Thyroid gland (tissue), 4 donors: ENCODE measurements at regions not wholly inside any gene's neighbourhood (a gene's known extent, or its start where the extent isn't known, plus 50 kb on each side); places are given as distances from the start of the nearest gene placed in this dataset.

Experiments
- DNase-seq, 2 donors: peaks; one replicate each; pipeline ENCODE4 v3.0.0-alpha.2; 2019
- H3K27ac ChIP-seq, 3 donors: fragments of 200-600 bp; sonication (generic); 1 replicate in 2 of 3; 2 replicates in 1 of 3; pipeline ENCODE4 v1.5.1; 2016 to 2019; ENCODE audit warnings: mild to moderate bottlenecking in 1 of 3, moderate library complexity in 1 of 3
- H3K27me3 ChIP-seq: fragments of 200-600 bp; sonication (generic); one replicate; pipeline ENCODE4 v1.5.1; 2019
- H3K36me3 ChIP-seq, 2 donors: fragments of 200-600 bp; sonication (generic); one replicate each; pipeline ENCODE4 v1.5.1; 2016 to 2019
- H3K4me1 ChIP-seq, 2 donors: fragments of 200-600 bp; sonication (generic); one replicate each; pipeline ENCODE4 v1.5.1; 2017 to 2019
- H3K4me3 ChIP-seq, 3 donors: fragments of 200-600 bp; sonication (generic); replicated peaks in 1 of 3; 1 replicate in 2 of 3; 2 replicates in 1 of 3; pipeline ENCODE4 v1.5.1; 2016; ENCODE audit warnings: mild to moderate bottlenecking in 1 of 3
- H3K9me3 ChIP-seq: fragments of 200-600 bp; sonication (generic); one replicate; pipeline ENCODE4 v1.5.1; 2017
- CTCF ChIP-seq, 6 experiments: fragments of 200-600 bp in 3 of 6; fragments of 450-650 bp in 3 of 6; sonication (generic) in 3 of 6; IDR thresholded peaks; one replicate each; pipeline ENCODE4 v1.5.1; 2016 to 2019; ENCODE audit warnings: antibody characterized with exemption in 6 of 6, mild to moderate bottlenecking in 2 of 6, inconsistent platforms in 1 of 6, moderate library complexity in 1 of 6
- POLR2A ChIP-seq, 2 donors: fragments of 450-650 bp; IDR thresholded peaks; one replicate each; pipeline ENCODE4 v1.6.1; 2017; ENCODE audit warnings: antibody characterized with exemption in 2 of 2, mild to moderate bottlenecking in 2 of 2, moderate library complexity in 1 of 2
- WGBS, 2 donors: methylation state at CpG; one replicate each; pipeline ENCODE4 v1.1.5; 2017; 5-methylcytosine and 5-hydroxymethylcytosine counted together
- intact Hi-C: fragments of 100-400 bp; cut with DNase I; formaldehyde crosslinking; loops from one replicate; pipeline ENCODE4 v1.15.1; 2023

GRCh38 chr4:20384456-20384855 is 132.8 kb downstream of the SLIT2 start:
- TF ChIP-seq CTCF (IDR thresholded peaks at IDR 0.05), result no peak
- TF ChIP-seq POLR2A (IDR thresholded peaks at IDR 0.05), result no peak
- intact Hi-C loops, result no loop called here
- WGBS, 2 donors, result 76 to 77% methylated on average over 5 of the region's 5 CpGs

GRCh38 chr4:20386001-20386740 is 134.5 kb downstream of the SLIT2 start:
- WGBS, 2 donors, result 82 to 84% methylated on average over 2 of the region's 2 CpGs
- Histone ChIP-seq H3K4me1 (no peaks in the 10 kb centered on the region), H3K36me3 (no peaks in the 10 kb centered on the region), H3K9me3 (no peaks in the 10 kb centered on the region), H3K27ac (no peak overlapping the region), H3K27me3 (no peaks in the 10 kb centered on the region), H3K4me3 (no peak overlapping the region)
- intact Hi-C loops, result no loop called here
- DNase-seq, result no peak
- TF ChIP-seq POLR2A (IDR thresholded peaks at IDR 0.05) (no peak), CTCF (IDR thresholded peaks at IDR 0.05) (no peak)

More at GRCh38 chr4:20384456-20384855, 132.8 kb downstream of the SLIT2 start:
- no peak for DNase-seq
- Histone ChIP-seq H3K36me3 (no peaks in the 10 kb centered on the region), H3K4me3 (no peak overlapping the region), H3K9me3 (no peaks in the 10 kb centered on the region), H3K27me3 (no peaks in the 10 kb centered on the region), H3K4me1 (no peaks in the 10 kb centered on the region), H3K27ac (no peak overlapping the region)

GRCh38 chr4:20386906-20387305 is 135.2 kb downstream of the SLIT2 start:
- WGBS, 2 donors, result 89 to 90% methylated on average over 5 of the region's 5 CpGs
- H3K36me3 ChIP-seq, result no peaks in the 10 kb centered on the region
- TF ChIP-seq CTCF (IDR thresholded peaks at IDR 0.05) (no peak), POLR2A (IDR thresholded peaks at IDR 0.05) (no peak)
- no peaks in the 10 kb centered on the region for H3K4me1 ChIP-seq
- H3K4me3 ChIP-seq, result no peak overlapping the region
- H3K27me3 ChIP-seq, result no peaks in the 10 kb centered on the region
- no peaks in the 10 kb centered on the region for H3K9me3 ChIP-seq
- H3K27ac ChIP-seq, result no peak overlapping the region
- intact Hi-C loops, result no loop called here
- DNase-seq, result no peak

GRCh38 chr4:20391198-20391597 is 139.5 kb downstream of the SLIT2 start:
- TF ChIP-seq CTCF (IDR thresholded peaks at IDR 0.05), result no peak
- no peak for TF ChIP-seq POLR2A (IDR thresholded peaks at IDR 0.05)
- Histone ChIP-seq H3K27ac (no peak overlapping the region), H3K9me3 (no peaks in the 10 kb centered on the region), H3K36me3 (no peaks in the 10 kb centered on the region), H3K4me1 (no peaks in the 10 kb centered on the region), H3K4me3 (no peak overlapping the region), H3K27me3 (no peaks in the 10 kb centered on the region)
- intact Hi-C loops, result no loop called here
- 38 to 41% methylated on average over 1 of the region's 1 CpG for WGBS, 2 donors
- DNase-seq, result no peak

GRCh38 chr4:20391912-20392311 is 140.2 kb downstream of the SLIT2 start:
- no peak for DNase-seq
- H3K27ac ChIP-seq, result no peak overlapping the region
- H3K27me3 ChIP-seq, result no peaks in the 10 kb centered on the region
- no peak overlapping the region for H3K4me3 ChIP-seq
- no peaks in the 10 kb centered on the region for H3K4me1 ChIP-seq
- no peaks in the 10 kb centered on the region for H3K9me3 ChIP-seq
- 94 to 96% methylated on average over 5 of the region's 5 CpGs for WGBS, 2 donors
- TF ChIP-seq CTCF (IDR thresholded peaks at IDR 0.05) (no peak), POLR2A (IDR thresholded peaks at IDR 0.05) (no peak)
- intact Hi-C loops, result no loop called here
- no peaks in the 10 kb centered on the region for H3K36me3 ChIP-seq
